K562 (cell line): ENCODE measurements at regions not wholly inside any gene's neighbourhood (a gene's known extent, or its start where the extent isn't known, plus 50 kb on each side); places are given as distances from the start of the nearest gene placed in this dataset.

Source experiments
- ARID3A ChIP-seq: IDR thresholded peaks from 2 replicates; pipeline ENCODE4 v1.6.1; 2012; ENCODE audit warnings: low read depth, low read length, improper control_type of control experiment, borderline replicate concordance
- CCAR2 ChIP-seq: fragments of 200-400 bp; formaldehyde crosslinking; IDR thresholded peaks from 2 replicates; pipeline ENCODE4 v1.6.1; 2017; ENCODE audit warnings: mild to moderate bottlenecking, low read depth, low read length
- CTBP1 ChIP-seq: fragments of 450-650 bp; IDR thresholded peaks from 2 replicates; pipeline ENCODE4 v1.6.1; 2016; ENCODE audit warnings: borderline replicate concordance
- DACH1 ChIP-seq: fragments of 450-650 bp; IDR thresholded peaks from 2 replicates; pipeline ENCODE4 v1.6.1; 2018; ENCODE audit not compliant: partially characterized antibody
- FOXM1 ChIP-seq, 2 experiments: fragments of 450-650 bp in 1 of 2; sonication (generic) in 1 of 2; formaldehyde crosslinking in 1 of 2; IDR thresholded peaks; 2 replicates each; pipeline versions ENCODE4 v1.6.1 to v1.9.0; 2017 to 2022; ENCODE audit warnings: low read depth in 2 of 2, mild to moderate bottlenecking in 2 of 2, missing genetic modification reagents in 1 of 2, moderate library complexity in 1 of 2
- GABPB1 ChIP-seq: sonication (generic); formaldehyde crosslinking; IDR thresholded peaks from 2 replicates; pipeline ENCODE4 v1.8.0; 2022; ENCODE audit warnings: mild to moderate bottlenecking, missing genetic modification reagents
- GTF2A2 ChIP-seq: IDR thresholded peaks from 2 replicates; pipeline ENCODE4 v1.6.1; 2016; ENCODE audit warnings: mild to moderate bottlenecking, missing genetic modification characterization, missing compliant biosample characterization
- HOMEZ ChIP-seq: fragments of 250-450 bp; sonication (Bioruptor Pico); IDR thresholded peaks from 2 replicates; pipeline ENCODE4 v1.4.0; 2020; ENCODE audit warnings: mild to moderate bottlenecking, moderate library complexity
- KDM4B ChIP-seq, 2 experiments: fragments of 450-650 bp in 1 of 2; sonication (generic) in 1 of 2; IDR thresholded peaks; 2 replicates each; pipeline ENCODE4 v1.6.1; 2016 to 2017; ENCODE audit warnings: borderline replicate concordance in 2 of 2, antibody characterized with exemption in 1 of 2, low read depth in 1 of 2, mild to moderate bottlenecking in 1 of 2
- KHSRP ChIP-seq: fragments of 450-650 bp; IDR thresholded peaks from 2 replicates; pipeline ENCODE4 v1.6.1; 2017
- KLF1 ChIP-seq: fragments of 450-650 bp; IDR thresholded peaks from 2 replicates; pipeline ENCODE4 v1.6.1; 2016; ENCODE audit warnings: missing genetic modification characterization, missing compliant biosample characterization
- LCOR ChIP-seq: sonication (generic); formaldehyde crosslinking; IDR thresholded peaks from 2 replicates; pipeline ENCODE4 v1.8.0; 2022; ENCODE audit warnings: mild to moderate bottlenecking, missing genetic modification reagents
- MTA1 ChIP-seq: fragments of 450-650 bp; IDR thresholded peaks from 2 replicates; pipeline ENCODE4 v1.6.1; 2017; ENCODE audit warnings: borderline replicate concordance
- RFX1 ChIP-seq: fragments of 450-650 bp; IDR thresholded peaks from 2 replicates; pipeline ENCODE4 v1.6.1; 2016; ENCODE audit warnings: mild to moderate bottlenecking, moderate library complexity
- STAT6 ChIP-seq: sonication (generic); formaldehyde crosslinking; IDR thresholded peaks from 2 replicates; pipeline ENCODE4 v1.8.1; 2023; ENCODE audit warnings: mild to moderate bottlenecking, missing genetic modification reagents
- TRIM24 ChIP-seq, 2 experiments: fragments of 450-650 bp; IDR thresholded peaks; 2 replicates each; pipeline ENCODE4 v1.6.1; 2016
- ZBTB9 ChIP-seq: fragments of 450-650 bp; formaldehyde crosslinking; IDR thresholded peaks from 2 replicates; pipeline ENCODE4 v1.4.0; 2020; ENCODE audit warnings: mild to moderate bottlenecking, moderate library complexity
- ZFP36 ChIP-seq: fragments of 150-350 bp; IDR thresholded peaks from 2 replicates; pipeline ENCODE4 v1.6.1; 2018; ENCODE audit warnings: low read length, low read depth; ENCODE audit not compliant: partially characterized antibody
- ZNF232 ChIP-seq: sonication (generic); formaldehyde crosslinking; IDR thresholded peaks from 2 replicates; pipeline ENCODE4 v1.8.0; 2022; ENCODE audit warnings: mild to moderate bottlenecking, missing genetic modification reagents
- ZNF395 ChIP-seq: fragments of 200-800 bp; sonication (Bioruptor generic); IDR thresholded peaks from 2 replicates; pipeline ENCODE4 v1.6.1; 2017; ENCODE audit warnings: missing genetic modification characterization, missing compliant biosample characterization

GRCh38 chr1:67916140-67916886 is 83.0 kb upstream of the GNG12 start (continued):
- TF ChIP-seq STAT6 (CRISPR knock-in tag) (no peak), MTA1 (0 out of 2 replicates have a peak, but pooled peaks have one; percentile 52), TRIM24 (IDR thresholded peaks at IDR 0.05) (peak in 1 of 2 experiments; percentile 51; a peak in 1 of 4 replicates), RFX1 (no peak), DACH1 (no peak), ARID3A (no peak), GTF2A2 (no peak), ZFP36 (peak; percentile 12), GABPB1 (CRISPR knock-in tag) (no peak), LCOR (CRISPR knock-in tag) (0 out of 2 replicates have a peak, but pooled peaks have one; percentile 30), ZNF395 (peak; percentile 64; the same call in 1 of the 2 replicates), HOMEZ (CRISPR knock-in tag) (no peak), KHSRP (no peak), FOXM1 (IDR thresholded peaks at IDR 0.05; ENCODE audit: low read depth) (no peak), FOXM1 (CRISPR knock-in tag; IDR thresholded peaks at IDR 0.05; ENCODE audit: low read depth) (no peak), KDM4B (IDR thresholded peaks at IDR 0.05; ENCODE audit: borderline replicate concordance in 2 of 2, low read depth in 1 of 2) (peak in 1 of 2 experiments; percentile 24; a peak in 1 of 4 replicates), ZBTB9 (no peak), KLF1 (tag) (no peak), ZNF232 (no peak), CTBP1 (peak; percentile 87), CCAR2 (no peak)
